Inflammatory macrophage treated with lipopolysaccharide for 4 hours (primary cell): ENCODE measurements at regions not wholly inside any gene's neighbourhood (a gene's known extent, or its start where the extent isn't known, plus 50 kb on each side); places are given as distances from the start of the nearest gene placed in this dataset.
"Not testable (repeated sequence)": the region's sequence is repeated elsewhere in the genome, so short reads cannot be mapped to it uniquely, and the experiment has no call there.

Experiments
- DNase-seq: peaks from one replicate; pipeline ENCODE4 v3.0.0-alpha.2; 2020

DNA sequence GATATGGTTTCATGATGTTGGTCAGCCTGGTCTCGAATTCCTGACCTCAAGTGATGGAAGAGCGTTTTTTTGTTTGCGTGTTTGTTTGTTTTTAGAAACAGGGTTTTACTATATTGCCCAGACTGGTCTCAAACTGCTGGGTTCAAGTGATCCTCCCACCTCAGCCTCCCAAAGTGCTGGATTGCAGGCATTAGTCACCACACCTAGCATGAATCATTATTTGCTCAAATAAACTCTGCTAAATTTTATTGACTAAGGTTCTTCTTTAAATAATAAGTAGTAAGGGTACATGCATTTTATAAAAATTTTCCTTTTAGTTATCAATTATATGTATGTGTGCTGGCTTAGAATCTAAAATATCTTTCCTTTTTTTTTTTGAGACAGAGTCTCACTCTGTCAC lies 52.9 kb downstream of the ZBTB9 start:
- no peak for DNase-seq

DNA sequence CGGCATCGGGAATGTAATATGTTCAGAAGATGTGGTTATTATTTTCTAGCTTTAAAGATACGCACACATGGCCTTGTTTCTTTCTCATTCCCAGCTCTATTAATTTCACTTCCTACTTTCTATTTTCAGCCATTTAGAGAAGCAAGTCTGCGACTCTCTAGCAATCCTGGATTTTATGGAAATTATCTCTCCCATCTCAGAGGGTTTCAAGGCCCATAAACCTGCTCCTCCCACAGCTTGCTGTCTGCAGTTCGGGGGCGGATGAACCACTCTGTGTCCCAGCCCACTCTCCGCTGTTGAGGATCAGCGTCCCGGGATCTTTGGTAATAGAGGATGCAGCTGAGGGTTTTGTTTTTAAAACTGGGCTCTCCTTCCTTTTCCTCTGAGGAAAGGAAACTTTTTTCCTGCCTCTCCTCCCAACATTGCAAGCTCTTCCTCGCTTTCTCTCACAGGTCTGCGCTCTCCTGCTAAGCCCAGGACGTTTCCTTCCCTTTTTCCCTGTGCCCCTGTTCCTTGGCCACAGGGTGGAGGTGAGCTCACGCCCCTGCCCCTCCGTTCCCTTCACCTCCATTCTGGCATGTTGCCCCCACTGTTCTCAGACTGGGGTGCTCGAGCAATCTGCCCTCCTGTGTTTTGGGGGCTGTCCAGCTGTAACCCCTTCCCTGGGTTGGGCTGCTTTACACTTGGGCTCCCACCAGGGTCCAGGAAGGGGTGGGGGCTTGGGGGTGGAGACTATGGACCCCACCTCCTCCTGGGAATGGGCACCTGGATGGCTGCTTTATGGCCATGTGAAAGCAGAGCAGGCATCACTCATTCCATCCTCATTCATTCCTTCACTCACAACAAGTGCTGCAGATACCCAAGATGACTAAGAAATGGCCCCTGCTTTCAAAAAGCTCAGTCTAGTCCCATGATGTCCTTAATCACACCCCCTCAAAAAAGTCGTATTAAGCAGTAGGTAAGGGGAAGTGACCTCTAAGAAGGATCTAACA lies 54.9 kb downstream of the ZBTB9 start:
- peak; percentile 78 for DNase-seq

DNA sequence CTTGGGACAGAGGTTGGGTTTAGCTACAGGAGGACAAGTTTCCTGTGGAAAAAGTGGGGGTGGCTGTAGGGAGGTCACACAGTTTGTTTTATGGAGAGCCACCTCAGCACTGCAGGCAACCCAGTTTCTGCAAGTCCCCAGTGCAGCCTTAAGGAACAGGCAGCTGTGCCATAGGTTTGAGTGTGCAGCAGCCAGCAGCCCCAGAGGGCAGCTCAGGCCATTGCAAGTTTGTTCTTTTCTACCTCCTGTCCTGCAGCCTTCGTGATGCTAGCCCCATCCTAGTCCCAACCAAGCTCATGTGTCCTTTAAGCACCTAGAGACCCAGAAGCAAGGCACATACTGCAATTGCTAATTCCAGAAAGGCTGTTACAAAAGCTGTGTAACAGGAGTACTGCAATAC lies 58.8 kb downstream of the ZBTB9 start:
- no peak for DNase-seq

DNA sequence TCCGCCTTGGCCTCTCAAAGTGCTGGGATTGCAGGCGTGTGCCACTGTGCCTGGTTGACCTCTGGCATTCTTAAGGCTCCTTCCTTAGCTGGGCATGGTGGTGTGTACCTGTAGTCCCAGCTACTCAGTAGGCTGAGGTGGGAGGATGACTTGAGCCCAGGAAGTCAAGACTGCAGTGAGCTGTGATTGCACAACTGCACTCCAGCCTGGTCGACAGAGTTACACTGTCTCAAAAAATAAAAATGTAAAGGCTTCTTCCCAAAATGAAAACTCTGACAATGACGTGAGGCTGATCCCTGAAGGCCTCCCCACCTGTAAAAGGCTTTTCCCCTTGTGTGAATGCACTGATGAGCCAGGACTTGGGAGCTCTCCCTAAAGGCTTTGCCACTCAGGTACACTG lies 62.4 kb downstream of the ZBTB9 start:
- no peak for DNase-seq

DNA sequence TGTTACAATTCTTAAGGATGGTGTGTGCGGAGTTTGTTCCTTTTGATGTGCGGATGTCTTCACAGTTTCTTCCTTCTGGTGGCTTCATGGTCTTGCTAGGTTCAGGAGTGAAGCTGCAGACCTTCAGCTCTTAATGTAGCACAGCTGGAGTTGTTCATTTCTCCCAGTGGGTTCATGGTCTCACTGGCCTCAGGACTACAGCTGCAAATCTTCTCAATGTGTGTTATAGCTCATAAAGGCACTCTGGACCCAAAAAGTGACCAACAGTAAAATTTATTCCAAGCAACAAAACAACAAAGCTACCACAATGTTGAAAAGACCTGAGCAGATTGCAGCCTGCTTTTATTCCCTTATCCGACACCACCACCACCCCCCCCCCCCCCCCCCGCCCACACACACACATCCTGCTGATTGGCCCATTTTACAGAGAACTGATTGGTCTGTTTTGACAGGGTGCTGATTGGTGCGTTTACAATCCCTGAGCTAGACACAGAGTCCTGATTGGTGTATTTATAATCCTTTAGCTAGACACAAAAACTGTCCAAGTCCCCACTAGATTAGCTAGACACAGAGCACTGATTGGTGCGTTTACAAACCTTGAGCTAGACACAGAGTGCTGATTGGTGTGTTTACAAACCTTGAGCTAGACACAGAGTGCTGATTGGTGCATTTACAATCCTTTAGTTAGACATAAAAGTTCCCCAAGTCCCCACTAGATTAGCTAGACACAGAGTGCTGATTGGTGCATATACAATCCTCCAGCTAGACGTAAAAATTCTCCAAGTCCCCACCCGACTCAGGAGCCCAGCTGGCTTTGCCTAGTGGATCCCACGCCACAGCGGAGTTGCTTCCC lies 59.2 kb downstream of the BAK1 start:
- DNase-seq: not testable (repeated sequence)

DNA sequence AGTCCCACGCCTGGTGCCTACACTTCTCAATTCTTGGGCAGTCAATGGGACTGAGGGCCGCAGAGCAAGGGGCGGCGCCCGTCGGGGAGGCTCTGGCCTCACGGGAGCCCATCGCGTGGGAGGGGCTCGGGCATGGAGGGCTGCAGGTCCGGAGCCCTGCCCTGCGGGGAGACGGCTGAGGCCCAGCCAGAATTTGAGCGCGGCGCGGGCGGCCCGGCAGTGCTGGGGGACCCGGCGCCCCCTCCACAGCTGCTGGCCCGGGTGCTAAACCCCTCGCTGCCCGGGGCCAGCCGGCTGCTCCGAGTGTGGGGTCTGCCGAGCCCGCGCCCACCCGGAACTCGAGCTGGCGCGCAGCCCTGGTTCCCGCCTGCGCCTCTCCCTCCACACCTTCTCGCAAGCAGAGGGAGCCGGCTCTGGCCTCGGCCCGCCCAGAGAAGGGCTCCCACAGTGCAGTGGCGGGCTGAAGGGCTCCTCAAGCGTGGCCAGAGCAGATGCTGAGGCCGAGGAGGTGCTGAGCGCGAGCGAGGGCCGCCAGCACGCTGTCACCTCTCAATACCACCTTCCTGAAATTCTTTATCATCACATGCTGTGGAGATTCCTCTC lies 58.5 kb downstream of the BAK1 start:
- DNase-seq: no peak
